SHP77 treated with DMSO at 0.1 percent for 48 hours (cell line): ENCODE measurements at regions not wholly inside any gene's neighbourhood (a gene's known extent, or its start where the extent isn't known, plus 50 kb on each side); places are given as distances from the start of the nearest gene placed in this dataset.
"Not testable (repeated sequence)": the region's sequence is repeated elsewhere in the genome, so short reads cannot be mapped to it uniquely, and the experiment has no call there.

Experiments used
- DNase-seq: peaks from one replicate; lab custom pipeline; 2025; lab: John Stamatoyannopoulos, UW

DNA sequence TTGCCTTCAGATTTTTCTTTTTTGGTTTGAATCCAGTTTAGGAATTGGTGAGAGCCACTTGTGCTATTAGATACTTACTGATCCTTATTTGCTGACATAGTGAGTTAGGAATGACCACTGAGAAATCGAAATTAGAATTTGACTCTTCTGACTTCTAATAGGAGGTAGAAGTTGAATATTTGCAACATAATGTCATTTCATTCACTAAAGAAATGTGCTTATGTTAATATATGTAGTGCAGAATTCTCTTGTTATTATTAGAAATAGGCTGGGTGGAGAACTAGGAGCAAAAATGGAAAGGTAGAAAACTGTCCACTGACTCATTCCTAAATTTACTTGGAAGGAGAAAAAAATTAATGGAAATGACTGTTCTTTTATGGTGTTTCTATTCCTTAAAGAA is 538.2 kb upstream of the SGO1 start:
- no peak for DNase-seq

DNA sequence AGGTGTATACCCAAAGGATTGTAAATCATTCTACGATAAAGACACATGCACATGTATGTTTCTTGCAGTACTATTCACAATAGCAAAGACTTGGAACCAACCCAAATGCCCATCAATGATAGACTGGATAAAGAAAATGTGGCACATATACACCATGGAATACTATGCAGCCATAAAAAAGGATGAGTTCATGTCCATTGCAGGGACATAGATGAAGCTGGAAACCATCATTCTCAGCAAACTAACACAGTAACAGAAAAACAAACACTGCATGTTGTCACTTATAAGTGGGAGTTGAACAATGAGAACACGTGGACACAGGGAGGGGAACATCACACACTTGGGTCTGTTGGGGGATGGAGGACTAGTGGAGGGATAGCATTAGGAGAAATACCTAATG is 530.4 kb upstream of the SGO1 start:
- DNase-seq, result not testable (repeated sequence)

- no peak for DNase-seq
Observed at GRCh38 chr3:20701641-20702040, 515.6 kb upstream of the SGO1 start.

- no peak for DNase-seq
Observed at GRCh38 chr3:20700714-20701113, 514.7 kb upstream of the SGO1 start.

- no peak for DNase-seq
Observed at GRCh38 chr3:20698896-20699295, 512.9 kb upstream of the SGO1 start.

DNA sequence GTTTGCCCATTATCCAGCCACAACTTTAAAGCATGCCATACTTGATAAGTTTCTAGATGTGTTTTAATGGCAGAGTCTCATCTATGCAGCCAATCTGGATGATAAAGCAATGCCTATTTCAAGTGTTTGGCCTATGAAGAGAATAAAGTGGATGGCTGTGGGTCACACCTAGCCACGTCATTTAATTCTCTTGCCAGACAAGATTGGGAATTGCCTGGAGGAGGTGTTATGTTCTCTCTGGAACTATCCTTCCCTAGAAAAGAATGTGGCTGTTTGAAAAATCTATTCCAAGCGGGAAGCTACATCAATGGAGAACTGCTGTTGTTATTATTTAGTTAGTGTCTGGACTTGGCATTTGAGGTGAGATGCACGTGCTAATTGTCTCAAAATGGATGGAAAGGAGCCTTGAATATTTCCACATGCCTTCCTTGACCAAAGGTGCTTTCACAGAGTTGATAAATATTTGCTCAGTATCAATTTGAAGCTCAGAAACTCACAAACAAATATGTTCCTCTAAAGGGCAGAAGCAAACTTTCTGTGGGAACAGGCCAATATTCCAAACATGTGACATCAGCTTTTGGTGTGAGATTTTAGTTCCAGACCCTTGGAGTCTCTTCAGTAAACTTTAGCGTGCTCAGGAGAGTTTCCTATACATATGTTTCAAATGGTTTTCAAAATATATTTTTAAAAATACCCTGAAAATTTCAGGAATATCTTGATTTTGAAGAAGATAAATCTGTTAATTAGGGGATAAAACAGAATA is 510.6 kb upstream of the SGO1 start:
- no peak for DNase-seq

- no peak for DNase-seq
Observed at GRCh38 chr3:20692675-20693074, 506.7 kb upstream of the SGO1 start.

GRCh38 chr3:20683910-20684309 is 497.9 kb upstream of the SGO1 start:
- no peak for DNase-seq

GRCh38 chr3:20682573-20682972 is 496.6 kb upstream of the SGO1 start:
- no peak for DNase-seq

- DNase-seq, result no peak
Observed at GRCh38 chr3:20680990-20681628, 495.1 kb upstream of the SGO1 start.

DNA sequence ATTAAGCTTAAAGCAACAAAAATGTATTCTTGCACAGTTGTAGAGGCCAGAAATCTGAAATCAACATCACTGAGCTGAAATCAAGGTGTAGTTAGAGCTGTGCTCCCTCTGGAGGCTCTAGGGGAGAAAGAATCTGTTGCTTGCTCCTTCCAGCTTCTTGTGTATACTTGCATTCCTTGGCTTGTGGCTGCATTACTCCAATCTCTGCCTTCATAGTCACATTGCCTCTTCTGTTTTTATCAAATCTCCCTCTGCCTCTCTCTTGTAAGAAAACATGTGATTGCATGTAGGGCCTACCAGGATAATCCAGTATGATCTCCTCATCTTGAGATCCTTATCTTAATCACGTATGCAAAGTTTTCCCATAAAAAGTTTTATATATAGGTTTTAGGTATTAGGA is 487.9 kb upstream of the SGO1 start:
- no peak for DNase-seq

- DNase-seq, result no peak
Observed at GRCh38 chr3:20669675-20670074, 483.7 kb upstream of the SGO1 start.

DNA sequence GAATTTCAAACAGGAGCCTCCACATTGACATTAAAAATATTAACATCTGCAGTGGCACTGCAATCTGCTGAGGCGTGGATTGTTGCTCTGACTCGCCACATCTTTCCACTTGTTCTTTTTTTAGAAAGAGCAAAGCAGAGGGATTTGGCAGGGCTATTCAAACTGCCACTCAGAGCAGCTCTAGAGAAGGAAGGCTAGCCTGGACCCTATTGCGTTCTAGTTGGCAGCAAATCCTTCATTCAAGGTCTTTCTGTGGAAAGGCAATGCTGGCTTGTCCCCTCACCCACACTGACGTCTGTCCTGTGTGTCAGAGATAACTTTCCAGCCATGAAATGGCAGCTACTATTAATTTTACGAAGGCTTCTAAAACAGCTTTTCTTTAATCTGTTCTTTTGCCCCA is 483.2 kb upstream of the SGO1 start:
- no peak for DNase-seq

GRCh38 chr3:20668411-20668810 is 482.4 kb upstream of the SGO1 start:
- no peak for DNase-seq

DNA sequence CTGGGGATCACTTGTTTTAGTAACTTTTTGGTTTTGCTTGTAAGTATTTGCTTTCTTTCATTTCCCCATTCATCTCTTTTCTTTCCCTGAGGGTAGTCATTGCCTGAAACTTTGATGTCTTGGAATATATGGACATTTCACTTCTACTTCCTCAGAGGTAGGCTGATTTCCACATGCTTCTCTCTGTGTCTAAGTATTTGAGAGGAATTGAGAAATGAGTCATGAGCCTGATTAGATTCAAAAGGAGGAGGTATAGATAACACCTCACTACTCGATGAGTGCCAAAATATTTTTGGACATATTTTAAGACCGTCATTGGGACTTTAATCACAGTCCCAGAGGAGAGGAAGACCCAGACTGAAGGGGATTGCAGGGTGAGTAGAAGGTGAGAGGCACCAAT is 480.1 kb upstream of the SGO1 start:
- DNase-seq, result no peak

GRCh38 chr3:20658491-20658890 is 472.5 kb upstream of the SGO1 start:
- no peak for DNase-seq

- DNase-seq, result no peak
Observed at GRCh38 chr3:20657560-20657959, 471.6 kb upstream of the SGO1 start.

DNA sequence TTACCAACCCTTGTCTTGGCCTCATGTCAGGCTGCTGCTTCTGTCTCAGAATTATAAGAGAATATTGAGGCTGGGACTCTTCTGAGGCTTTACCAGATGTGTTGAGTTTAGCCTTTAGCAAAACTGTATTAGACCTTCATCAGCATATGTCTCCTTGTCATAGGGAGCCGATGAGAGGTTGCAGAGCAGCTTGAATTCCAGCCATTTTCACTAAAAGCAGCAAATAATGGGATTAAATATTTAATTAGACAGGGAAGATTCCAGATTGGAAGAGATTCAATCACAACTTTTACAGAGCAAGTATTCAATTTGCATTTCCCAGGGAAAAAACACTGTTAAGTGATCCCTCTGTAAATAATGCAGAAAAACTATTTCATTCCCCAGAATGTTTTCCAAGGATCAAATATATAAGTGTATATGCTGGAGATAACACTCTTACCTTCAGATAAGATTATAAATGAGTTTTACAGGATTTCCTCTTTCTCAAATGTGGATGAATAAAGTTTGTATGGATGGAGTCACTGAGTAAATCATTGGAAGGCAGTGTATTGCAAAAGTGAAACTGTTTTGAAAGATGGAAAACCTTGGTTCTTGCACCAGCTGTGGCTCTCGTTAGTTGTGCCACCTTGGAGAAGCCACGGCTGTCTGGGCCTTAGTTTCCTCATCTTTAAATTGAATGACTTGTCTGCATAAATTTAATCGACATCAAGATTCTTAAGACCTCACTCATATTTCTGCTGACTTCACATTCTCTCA is 466.4 kb upstream of the SGO1 start:
- no peak for DNase-seq

DNA sequence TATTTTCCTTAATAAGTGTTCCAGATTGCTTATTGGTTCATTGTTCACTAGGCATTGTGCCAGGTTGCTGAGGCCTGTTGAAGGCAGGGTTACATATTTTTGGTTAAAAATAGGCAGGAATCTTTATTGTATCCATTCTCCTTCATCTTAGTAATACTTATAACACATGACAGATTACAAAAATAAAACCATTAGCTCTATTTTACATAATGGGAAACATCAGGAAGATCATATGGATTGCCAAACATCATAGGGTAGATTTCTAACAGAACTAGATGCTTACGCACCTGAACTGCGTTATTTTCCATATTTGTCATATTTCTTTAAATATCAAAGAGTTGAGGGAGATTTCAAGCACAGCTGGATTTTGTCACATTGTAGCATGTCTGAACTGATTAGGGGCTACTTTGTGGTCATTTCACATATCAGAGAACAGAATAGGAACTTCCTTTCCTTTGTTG is 462.9 kb upstream of the SGO1 start:
- no peak for DNase-seq

DNA sequence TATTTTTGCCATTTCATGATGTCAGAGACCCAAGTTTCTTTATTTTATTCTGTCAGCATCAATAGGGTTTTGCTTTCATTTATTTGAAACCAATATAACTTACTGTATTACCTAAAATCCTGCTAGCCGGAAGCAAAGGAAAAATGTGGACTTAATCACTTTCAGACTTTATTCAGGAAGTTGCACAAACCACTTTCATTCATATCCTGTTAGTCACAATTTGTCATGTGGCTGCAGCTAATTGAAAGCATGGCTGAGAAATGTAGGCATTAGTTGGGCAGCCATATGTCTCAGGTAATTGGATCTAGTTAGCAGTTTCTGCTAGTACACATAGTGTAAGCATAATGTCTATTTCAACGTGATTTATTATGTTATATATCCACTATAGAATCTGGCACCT is 462.3 kb upstream of the SGO1 start:
- DNase-seq, result no peak

DNA sequence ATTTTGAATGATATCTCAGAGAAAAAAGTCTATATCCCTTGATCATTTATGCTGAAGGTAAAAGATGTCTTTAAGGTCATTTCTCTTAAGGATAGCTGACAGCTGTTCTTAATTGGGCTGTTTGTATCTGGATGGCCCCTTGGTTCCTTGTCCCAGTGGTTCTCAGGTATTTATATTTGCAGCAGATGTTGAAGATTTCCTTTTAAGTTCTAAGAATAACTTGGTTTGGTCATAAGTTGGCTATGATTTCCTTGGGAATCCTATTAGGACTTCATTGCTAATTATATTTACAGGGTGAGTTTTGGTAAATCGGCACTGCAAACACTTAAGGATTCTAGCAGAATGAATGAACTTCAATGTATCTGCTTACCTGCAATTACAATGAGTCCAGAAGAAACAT is 460.4 kb upstream of the SGO1 start:
- no peak for DNase-seq

GRCh38 chr3:20645340-20645739 is 459.3 kb upstream of the SGO1 start:
- no peak for DNase-seq

GRCh38 chr3:20637729-20638128 is 451.7 kb upstream of the SGO1 start:
- DNase-seq, result no peak
